DND-41 (cell line): ENCODE measurements at regions not wholly inside any gene's neighbourhood (a gene's known extent, or its start where the extent isn't known, plus 50 kb on each side); places are given as distances from the start of the nearest gene placed in this dataset.

Source experiments
- ATAC-seq: fragments of 200-7000 bp; cut with Tn5 transposase; 3 replicates; pipeline ENCODE4 v1.9.1; 2021; ENCODE audit warnings: low read depth; ENCODE audit not compliant: insufficient read depth
- DNase-seq: peaks from one replicate; pipeline ENCODE4 v3.0.0-alpha.2; 2020
- H2AFZ ChIP-seq: 2 replicates; pipeline ENCODE4 v1.6.0; 2012; ENCODE audit warnings: low read depth, low read length
- H3K27ac ChIP-seq: 2 replicates; pipeline ENCODE4 v1.5.1; 2012; ENCODE audit warnings: low read length, inconsistent platforms
- H3K27me3 ChIP-seq: fragments of 200-600 bp; sonication (generic); 2 replicates; pipeline ENCODE4 v1.6.0; 2012; ENCODE audit warnings: low read length, mild to moderate bottlenecking, inconsistent platforms; ENCODE audit not compliant: insufficient read depth, poor library complexity
- H3K36me3 ChIP-seq: 2 replicates; pipeline ENCODE4 v1.5.1; 2012; ENCODE audit warnings: low read length, inconsistent platforms; ENCODE audit not compliant: insufficient read depth
- H3K4me1 ChIP-seq: 2 replicates; pipeline ENCODE4 v1.5.1; 2012; ENCODE audit warnings: mild to moderate bottlenecking, low read length; ENCODE audit not compliant: insufficient read depth
- H3K4me2 ChIP-seq: 2 replicates; pipeline ENCODE4 v1.6.0; 2012; ENCODE audit warnings: mild to moderate bottlenecking, moderate library complexity, low read length, inconsistent platforms; ENCODE audit not compliant: insufficient read depth
- H3K4me3 ChIP-seq, 2 experiments: fragments of 200-600 bp in 1 of 2; shearing (Covaris generic) in 1 of 2; 2 replicates each; pipeline ENCODE4 v1.5.1; 2012 to 2016; ENCODE audit warnings: inconsistent platforms in 2 of 2, low read length in 2 of 2, mild to moderate bottlenecking in 2 of 2, low read depth in 1 of 2, moderate library complexity in 1 of 2
- H3K79me2 ChIP-seq: 2 replicates; pipeline ENCODE4 v1.6.0; 2012; ENCODE audit warnings: low read length, inconsistent platforms; ENCODE audit not compliant: insufficient read depth
- H3K9ac ChIP-seq: 2 replicates; pipeline ENCODE4 v1.6.0; 2012; ENCODE audit warnings: low read depth, mild to moderate bottlenecking, inconsistent platforms, low read length, moderate library complexity
- H3K9me3 ChIP-seq: 2 replicates; pipeline ENCODE4 v1.5.1; 2012; ENCODE audit warnings: low read length, moderate library complexity, mild to moderate bottlenecking, inconsistent platforms; ENCODE audit not compliant: insufficient read depth, severe bottlenecking
- H4K20me1 ChIP-seq: 2 replicates; pipeline ENCODE4 v1.6.0; 2012; ENCODE audit warnings: low read length; ENCODE audit not compliant: insufficient read depth
- CTCF ChIP-seq: IDR thresholded peaks from 2 replicates; pipeline ENCODE4 v1.5.1; 2012; ENCODE audit warnings: borderline replicate concordance, low read length, moderate library complexity, mild to moderate bottlenecking; ENCODE audit not compliant: poor library complexity, severe bottlenecking; ENCODE audit errors: extremely low read depth
- EZH2 ChIP-seq: IDR thresholded peaks from 3 replicates; pipeline ENCODE4 v1.6.1; 2012; ENCODE audit warnings: borderline replicate concordance, low read depth, mild to moderate bottlenecking, moderate library complexity, low read length, inconsistent platforms; ENCODE audit not compliant: severe bottlenecking

DNA sequence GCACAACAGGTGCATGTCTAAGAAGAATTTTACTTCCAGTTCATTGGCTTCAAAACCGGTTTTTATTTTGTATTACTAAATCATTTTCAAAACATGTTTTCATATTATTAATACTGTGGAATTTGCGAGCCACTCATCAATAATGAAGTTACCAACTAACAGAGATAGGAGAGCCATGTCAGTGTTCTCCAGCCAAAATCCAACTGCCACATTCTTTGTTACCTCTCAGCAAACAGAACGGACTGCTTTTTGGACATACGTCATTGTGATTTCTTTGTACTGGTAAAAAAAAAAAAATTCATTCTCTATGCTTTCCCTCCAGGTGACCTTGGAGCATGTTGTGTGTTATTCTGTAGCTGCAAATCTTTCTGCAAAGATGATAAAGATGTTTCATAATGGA is 414.2 kb upstream of the MMADHC start:
- Histone ChIP-seq H3K4me3 (no peak overlapping the region), H3K4me2 (no peak overlapping the region), H3K9ac (no peak overlapping the region), H3K4me1 (no peaks in the 10 kb centered on the region), H2AFZ (no peak overlapping the region), H4K20me1 (no peaks in the 10 kb centered on the region), H3K36me3 (no peaks in the 10 kb centered on the region), H3K79me2 (no peaks in the 10 kb centered on the region), H3K27ac (no peak overlapping the region), H3K27me3 (no peaks in the 10 kb centered on the region), H3K9me3 (no peaks in the 10 kb centered on the region)
- DNase-seq (no peak), ATAC-seq (no peak)
- no peak for TF ChIP-seq CTCF
- no peak for TF ChIP-seq EZH2

- Histone ChIP-seq H3K4me3 (no peak overlapping the region), H3K27me3 (no peaks in the 10 kb centered on the region), H4K20me1 (no peaks in the 10 kb centered on the region), H3K4me2 (no peak overlapping the region), H3K36me3 (no peaks in the 10 kb centered on the region), H3K9me3 (no peaks in the 10 kb centered on the region), H3K4me1 (no peaks in the 10 kb centered on the region), H3K79me2 (no peaks in the 10 kb centered on the region), H2AFZ (no peak overlapping the region), H3K9ac (no peak overlapping the region), H3K27ac (no peak overlapping the region)
- DNase-seq, result no peak
- ATAC-seq, result no peak
- TF ChIP-seq EZH2 (no peak), CTCF (no peak)
Measured at GRCh38 chr2:149996901-149997300, 409.3 kb upstream of the MMADHC start.

DNA sequence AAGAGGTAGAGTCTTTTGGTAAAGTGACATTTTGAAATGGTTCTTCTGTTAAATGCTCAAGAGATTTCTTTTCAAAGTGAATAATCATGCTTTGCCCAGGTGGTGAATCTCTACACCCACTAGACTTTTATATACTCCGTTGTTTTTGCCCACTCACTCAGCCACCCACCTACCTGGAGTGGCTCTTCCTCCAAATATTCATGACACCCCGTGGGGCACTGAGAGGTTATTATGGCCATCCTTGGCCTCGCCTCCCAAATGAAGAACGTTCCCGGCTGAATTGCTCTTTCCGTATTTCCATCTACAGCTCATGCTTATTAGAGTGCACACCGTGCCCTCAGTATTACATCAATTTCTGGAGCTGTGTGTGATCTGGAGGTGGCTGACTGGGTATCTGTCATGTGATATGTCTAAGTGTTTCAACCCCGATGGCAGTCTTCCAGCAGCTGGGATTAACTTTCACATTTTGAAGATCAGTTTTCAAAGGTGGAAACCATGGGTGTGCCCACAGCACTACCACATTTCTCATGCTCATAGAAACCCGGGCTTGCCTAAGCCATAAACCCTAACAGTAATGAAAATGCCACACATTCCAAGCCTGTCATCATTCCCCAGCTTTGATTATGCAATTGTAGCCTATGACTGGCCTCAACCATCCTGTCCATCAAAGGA is 406.6 kb upstream of the MMADHC start:
- H4K20me1 ChIP-seq, result no peaks in the 10 kb centered on the region
- no peaks in the 10 kb centered on the region for H3K36me3 ChIP-seq
- no peaks in the 10 kb centered on the region for H3K79me2 ChIP-seq
- H3K4me3 ChIP-seq, result no peak overlapping the region
- no peak overlapping the region for H3K4me2 ChIP-seq
- H3K27ac ChIP-seq, result no peak overlapping the region
- DNase-seq, result no peak
- H2AFZ ChIP-seq, result no peak overlapping the region
- ATAC-seq, result no peak; the same call in 2 of the 3 replicates
- no peak overlapping the region for H3K9ac ChIP-seq
- H3K9me3 ChIP-seq, result no peaks in the 10 kb centered on the region
- H3K27me3 ChIP-seq, result no peaks in the 10 kb centered on the region
- TF ChIP-seq EZH2 (no peak), CTCF (no peak)
- H3K4me1 ChIP-seq, result no peaks in the 10 kb centered on the region

GRCh38 chr2:149993316-149993715 is 405.7 kb upstream of the MMADHC start:
- H3K4me2 ChIP-seq, result no peak overlapping the region
- H3K4me3 ChIP-seq, result no peak overlapping the region
- H3K27ac ChIP-seq, result no peak overlapping the region
- no peaks in the 10 kb centered on the region for H3K36me3 ChIP-seq
- no peaks in the 10 kb centered on the region for H4K20me1 ChIP-seq
- no peak for DNase-seq
- no peak for TF ChIP-seq CTCF
- no peak for TF ChIP-seq EZH2
- no peaks in the 10 kb centered on the region for H3K4me1 ChIP-seq
- H3K9me3 ChIP-seq, result no peaks in the 10 kb centered on the region
- H2AFZ ChIP-seq, result no peak overlapping the region
- H3K27me3 ChIP-seq, result no peaks in the 10 kb centered on the region
- H3K79me2 ChIP-seq, result no peaks in the 10 kb centered on the region
- H3K9ac ChIP-seq, result no peak overlapping the region
- no peak for ATAC-seq
